ENCODE measurements at regions not wholly inside any gene's neighbourhood (a gene's known extent, or its start where the extent isn't known, plus 50 kb on each side); places are given as distances from the start of the nearest gene placed in this dataset.
A peak's percentile ranks its signal among the peaks of the same experiment; 100 is the strongest.
"Not testable (repeated sequence)": the region's sequence is repeated elsewhere in the genome, so short reads cannot be mapped to it uniquely, and the experiment has no call there.

DNA sequence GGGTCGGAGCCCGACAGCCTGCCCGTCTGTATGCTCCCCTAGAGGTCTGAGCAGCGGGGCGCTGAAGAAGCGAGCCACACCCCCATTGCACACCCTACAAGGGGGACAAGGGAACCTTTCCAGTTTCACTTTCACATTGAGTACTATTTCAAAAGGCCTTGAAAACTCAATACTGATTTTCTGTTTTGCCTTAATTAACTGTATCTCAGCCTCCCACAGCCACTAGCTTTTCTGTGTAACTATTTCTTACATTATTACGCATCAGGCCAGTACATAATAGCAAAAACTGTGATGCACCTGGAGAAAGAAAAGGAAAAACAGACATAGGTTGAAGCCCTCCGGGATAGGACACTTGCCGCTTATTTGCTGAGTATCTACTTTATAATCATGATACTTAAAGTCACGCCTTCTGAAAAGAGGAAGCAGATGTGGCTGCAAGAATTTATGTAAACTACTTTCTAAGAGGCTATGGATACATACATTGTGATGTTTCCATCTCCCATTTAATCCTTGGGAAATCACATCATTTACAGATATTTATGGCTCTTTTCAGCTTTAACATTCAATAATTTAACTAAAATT is 1719.5 kb downstream of the MRPL39 start:
- intact Hi-C loops (cut with DNase I), result no loop called here

GRCh38 chr21:23886828-23887724 is 1720.2 kb downstream of the MRPL39 start:
- no peak for DNase-seq
- intact Hi-C loops (cut with DNase I), result no loop called here

More for the DNA sequence above, 1719.5 kb downstream of the MRPL39 start:
- DNase-seq, result no peak

DNA sequence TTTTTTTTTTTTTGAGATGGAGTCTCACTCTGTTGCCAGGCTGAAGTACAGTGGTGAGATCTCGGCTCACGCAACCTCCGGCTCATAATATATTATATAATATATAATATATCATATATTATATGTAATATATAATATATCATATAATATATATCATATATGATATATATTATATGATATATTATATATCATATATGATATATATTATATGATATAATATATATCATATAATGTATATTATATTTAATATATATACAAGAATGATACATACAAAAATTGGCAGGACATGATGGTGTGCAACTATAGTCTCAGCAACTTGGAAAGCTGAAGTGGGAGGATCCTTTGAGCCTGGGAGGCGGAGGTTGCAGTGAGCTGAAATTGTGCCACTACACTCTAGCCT is 1725.5 kb downstream of the MRPL39 start:
- intact Hi-C loops (cut with DNase I), result no loop called here
- DNase-seq, result no peak

GRCh38 chr21:23876925-23877558 is 1730.2 kb downstream of the MRPL39 start:
- intact Hi-C loops (cut with DNase I), result no loop called here

GRCh38 chr21:23874271-23874670 is 1733.0 kb downstream of the MRPL39 start:
- intact Hi-C loops (cut with DNase I), result no loop called here
- no peak for DNase-seq

More at GRCh38 chr21:23876925-23877558, 1730.2 kb downstream of the MRPL39 start:
- no peak for DNase-seq

- no peak for DNase-seq
These were observed 1745.3 kb downstream of the MRPL39 start for GRCh38 chr21:23861911-23862504.

DNA sequence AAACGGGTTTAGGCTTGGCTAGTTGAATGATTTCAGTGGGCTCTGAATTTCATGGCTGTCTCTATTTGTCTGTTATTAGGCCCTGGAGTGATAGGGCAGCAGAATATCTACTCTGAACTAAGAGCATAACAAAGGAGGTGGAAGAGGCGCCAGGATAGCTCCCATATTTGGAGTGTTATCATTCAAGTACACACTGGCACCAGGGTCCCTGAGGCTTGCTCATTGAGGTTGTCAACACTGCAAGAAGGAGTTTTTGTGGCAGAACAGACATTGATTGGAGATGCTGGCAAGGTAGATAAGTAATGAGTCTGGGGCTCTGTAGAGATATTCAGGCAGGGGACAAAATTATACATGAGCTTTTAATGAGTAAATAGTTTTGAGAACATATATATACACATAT is 1748.4 kb downstream of the MRPL39 start:
- DNase-seq, result no peak
- intact Hi-C loops (cut with DNase I), result loop anchor here (10.0 kb wide), 1 partner anchor 656 kb away; no protein-coding TSS in a partner anchor

More at GRCh38 chr21:23861911-23862504, 1745.3 kb downstream of the MRPL39 start:
- intact Hi-C loops (cut with DNase I), result no loop called here

DNA sequence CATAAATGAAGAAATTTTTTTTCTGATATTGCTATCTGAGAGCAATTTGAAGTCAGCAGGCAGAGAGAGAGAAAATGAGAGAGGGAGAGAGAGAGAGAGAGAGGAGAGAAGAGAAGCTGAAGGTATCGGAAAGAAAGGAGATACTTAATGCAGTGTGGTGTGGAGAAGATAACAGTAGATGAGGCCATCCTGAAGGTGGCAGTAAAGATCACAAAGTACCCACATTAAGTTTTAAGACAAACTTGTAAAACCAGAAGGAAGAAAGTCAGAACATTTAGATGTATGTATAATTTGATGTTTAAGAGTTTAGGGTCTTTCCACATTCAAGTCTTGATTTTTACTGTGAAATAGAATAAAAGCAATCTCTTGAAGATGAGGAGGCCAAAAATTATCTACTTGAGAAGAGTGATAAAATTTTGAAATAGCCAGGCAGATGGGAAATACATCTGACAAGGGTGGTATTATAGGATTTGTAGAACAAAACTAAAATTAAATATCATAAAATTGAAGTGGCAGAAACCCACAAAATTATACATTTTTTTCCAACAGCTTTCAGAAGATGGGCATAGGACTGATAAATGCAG is 1753.4 kb downstream of the MRPL39 start:
- DNase-seq, result peak in 16 of 42 donors; percentile 13 to 72 (median 36)
- intact Hi-C loops (cut with DNase I), result loop anchor here (10.0 kb wide), 1 partner anchor 661 kb away; no protein-coding TSS in a partner anchor

DNA sequence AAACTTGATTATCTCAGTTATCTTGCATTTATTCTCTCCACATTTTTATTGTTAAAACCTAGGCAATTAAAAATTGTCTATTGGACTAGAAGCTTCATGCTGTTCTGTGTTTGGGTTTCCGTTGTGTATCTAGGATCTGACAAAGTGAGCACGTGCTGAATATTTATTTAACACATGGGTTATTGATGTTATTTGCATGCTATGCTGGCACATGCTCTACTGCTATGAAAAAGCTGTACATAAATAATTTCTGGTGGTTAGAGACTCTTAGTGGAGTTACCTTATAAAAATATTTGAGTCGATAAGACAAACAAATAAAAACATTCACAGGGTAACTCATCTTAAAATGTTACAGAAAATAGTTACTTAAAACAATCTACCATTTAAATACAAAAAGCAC is 1769.7 kb downstream of the MRPL39 start:
- intact Hi-C loops (cut with DNase I), result no loop called here

DNA sequence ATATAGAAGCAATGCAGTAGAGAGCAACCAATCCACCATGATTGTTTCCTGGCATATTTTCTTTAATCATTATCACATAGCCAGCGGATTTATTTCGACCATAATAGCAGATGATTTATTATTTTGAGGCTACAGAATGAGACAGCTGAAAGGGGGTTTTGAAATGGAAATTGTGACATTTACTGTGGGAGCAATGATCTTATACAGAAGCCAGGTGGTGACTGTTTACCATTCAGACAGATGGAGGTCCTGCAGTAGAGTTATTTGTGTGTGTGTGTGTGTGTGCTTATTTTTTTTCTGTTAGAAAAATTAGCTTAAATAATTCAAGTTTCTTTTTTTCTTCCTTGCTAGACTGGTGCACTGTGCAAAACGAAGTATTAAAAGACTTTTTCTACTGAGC is 1784.5 kb downstream of the MRPL39 start:
- DNase-seq, result no peak
- intact Hi-C loops (cut with DNase I), result no loop called here

More for the DNA sequence above, 1769.7 kb downstream of the MRPL39 start:
- DNase-seq, result no peak

- intact Hi-C loops (cut with DNase I), result no loop called here
- DNase-seq, result no peak
These were observed 1789.9 kb downstream of the MRPL39 start for GRCh38 chr21:23817337-23817736.

- DNase-seq, result no peak
- intact Hi-C loops (cut with DNase I), result no loop called here
These were observed 1794.8 kb downstream of the MRPL39 start for GRCh38 chr21:23812485-23812884.

GRCh38 chr21:23811805-23812204 is 1795.5 kb downstream of the MRPL39 start:
- no peak for DNase-seq
- intact Hi-C loops (cut with DNase I), result no loop called here

GRCh38 chr21:23809573-23809972 is 1797.7 kb downstream of the MRPL39 start:
- DNase-seq, result no peak
- intact Hi-C loops (cut with DNase I), result no loop called here

DNA sequence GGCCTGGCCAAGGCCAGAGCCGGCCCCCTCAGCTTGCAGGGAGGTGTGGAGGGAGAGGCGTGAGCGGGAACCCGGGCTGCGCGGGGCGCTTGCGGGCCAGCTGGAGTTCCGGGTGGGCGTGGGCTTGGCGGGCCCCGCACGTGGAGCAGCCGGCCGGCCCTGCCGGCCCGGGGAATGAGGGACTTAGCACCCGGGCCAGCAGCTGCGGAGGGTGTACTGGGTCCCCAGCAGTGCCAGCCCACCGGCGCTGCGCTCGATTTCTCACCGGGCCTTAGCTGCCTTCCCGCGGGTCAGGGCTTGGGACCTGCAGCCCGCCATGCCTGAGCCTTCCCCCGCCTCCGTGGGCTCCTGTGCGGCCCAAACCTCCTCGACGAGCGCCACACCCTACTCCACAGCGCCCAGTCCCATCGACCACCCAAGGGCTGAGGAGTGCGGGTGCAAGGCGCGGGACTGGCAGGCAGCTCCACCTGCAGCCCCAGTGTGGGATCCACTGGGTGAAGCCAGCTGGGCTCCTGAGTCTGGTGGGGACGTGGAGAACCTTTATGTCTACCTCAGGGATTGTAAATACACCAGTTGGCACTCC is 1800.2 kb downstream of the MRPL39 start:
- DNase-seq; intact Hi-C loops (cut with DNase I): not testable (repeated sequence)

DNA sequence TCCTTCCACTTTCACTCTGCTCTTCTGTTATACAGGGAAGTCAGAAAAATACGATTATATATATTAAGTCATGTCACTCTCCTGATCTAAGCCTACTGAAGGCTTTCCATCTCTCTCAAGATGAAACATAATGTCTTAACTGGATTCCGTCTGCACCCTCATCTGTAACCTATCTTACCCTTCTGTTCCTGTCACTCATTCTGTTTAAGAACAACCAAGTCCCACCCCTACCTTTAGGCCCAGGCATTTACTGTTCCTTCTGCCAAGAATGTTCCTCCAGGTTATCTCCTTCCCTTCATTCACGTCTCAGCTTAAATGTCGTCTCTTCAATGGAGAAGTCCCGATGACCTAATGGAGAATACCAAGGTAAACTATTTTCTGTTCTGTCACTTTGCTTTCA is 1802.4 kb downstream of the MRPL39 start:
- intact Hi-C loops (cut with DNase I), result no loop called here
- no peak for DNase-seq

GRCh38 chr21:23801292-23801691 is 1806.0 kb downstream of the MRPL39 start:
- intact Hi-C loops (cut with DNase I), result no loop called here
- no peak for DNase-seq

- intact Hi-C loops (cut with DNase I), result no loop called here
- DNase-seq, result no peak
These were observed 1807.9 kb downstream of the MRPL39 start for GRCh38 chr21:23799376-23799775.

DNA sequence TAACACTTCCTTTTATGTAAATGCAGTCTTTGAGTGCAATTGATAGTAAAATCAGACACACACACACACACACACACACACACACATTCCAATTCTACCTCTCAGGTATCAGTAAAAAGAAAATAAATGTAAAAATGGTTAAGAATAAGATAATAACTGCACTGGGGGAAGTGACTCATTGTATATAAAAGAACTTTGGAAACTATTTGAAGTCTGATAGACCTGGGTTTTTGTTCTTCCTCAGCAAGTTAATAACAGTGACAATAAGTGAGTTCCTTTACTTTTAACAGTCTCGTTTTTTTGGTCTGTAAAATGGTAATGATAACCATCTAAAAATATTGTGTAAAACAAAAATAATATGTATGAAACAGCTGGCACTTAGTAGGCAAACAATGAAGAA is 1815.0 kb downstream of the MRPL39 start:
- no peak for DNase-seq
- intact Hi-C loops (cut with DNase I), result no loop called here
